Prostate gland (tissue), 2 donors: ENCODE measurements at regions not wholly inside any gene's neighbourhood (a gene's known extent, or its start where the extent isn't known, plus 50 kb on each side); places are given as distances from the start of the nearest gene placed in this dataset.

Experiments
- DNase-seq: peaks from one replicate; pipeline ENCODE4 v3.0.0-alpha.2; 2019; ENCODE audit warnings: low spot score
- H3K27ac ChIP-seq, 2 donors: fragments of 200-600 bp; sonication (generic); 2 replicates each; pipeline ENCODE4 v1.5.1; 2017 to 2019
- H3K27me3 ChIP-seq: fragments of 200-600 bp; sonication (generic); replicated peaks from 2 replicates; pipeline ENCODE4 v1.5.1; 2019; ENCODE audit not compliant: insufficient read depth
- H3K36me3 ChIP-seq, 2 donors: fragments of 200-600 bp; sonication (generic); 1 replicate in 1 of 2; 2 replicates in 1 of 2; pipeline versions ENCODE4 v1.5.1 to v1.8.1; 2017 to 2019
- H3K4me1 ChIP-seq: fragments of 200-600 bp; sonication (generic); replicated peaks from 2 replicates; pipeline ENCODE4 v1.5.1; 2019
- H3K4me3 ChIP-seq, 2 donors: fragments of 200-600 bp; sonication (generic); 2 replicates each; pipeline ENCODE4 v1.5.1; 2017 to 2019
- H3K9me3 ChIP-seq: fragments of 200-600 bp; sonication (generic); 2 replicates; pipeline ENCODE4 v1.5.1; 2017
- POLR2A ChIP-seq: fragments of 450-650 bp; IDR thresholded peaks from one replicate; pipeline ENCODE4 v1.6.1; 2016; ENCODE audit warnings: antibody characterized with exemption, mild to moderate bottlenecking
- POLR2AphosphoS5 ChIP-seq: sonication (generic); formaldehyde crosslinking; IDR thresholded peaks from one replicate; pipeline ENCODE4 v1.6.1; 2017; ENCODE audit warnings: antibody characterized with exemption
- WGBS: methylation state at CpG from one replicate; pipeline ENCODE4 v1.1.5; 2018; 5-methylcytosine and 5-hydroxymethylcytosine counted together
- intact Hi-C: fragments of 100-400 bp; cut with DNase I; formaldehyde crosslinking; loops from one replicate; pipeline ENCODE4 v1.14.2; 2022
- TF ChIP-seq, protein P1 (sequence below), 4 experiments: fragments of 200-600 bp in 2 of 4; fragments of 450-650 bp in 2 of 4; sonication (generic) in 2 of 4; IDR thresholded peaks; 1 replicate in 3 of 4; 2 replicates in 1 of 4; pipeline ENCODE4 v1.5.1; 2016 to 2019; ENCODE audit warnings: antibody characterized with exemption in 4 of 4, mild to moderate bottlenecking in 2 of 4, moderate library complexity in 2 of 4

DNA sequence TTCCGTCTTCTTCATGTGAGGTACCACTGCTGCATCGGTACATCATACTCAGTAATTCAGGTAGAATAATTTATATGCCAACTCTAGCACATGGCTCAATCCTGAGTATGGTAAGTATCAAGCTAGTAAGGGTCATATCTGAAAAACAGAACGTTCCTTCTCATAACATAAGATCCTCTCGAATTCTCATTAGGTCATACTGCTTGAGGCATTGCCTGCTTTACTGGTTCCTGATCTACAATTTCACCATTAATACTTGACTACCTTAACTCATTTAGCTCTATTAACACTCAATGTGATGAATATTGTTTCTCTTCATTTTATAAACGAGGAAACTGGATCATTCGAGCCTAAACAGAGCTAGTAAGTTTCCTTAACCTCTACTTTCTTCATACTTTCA, 871.6 kb downstream of the BRINP3 start:
- TF ChIP-seq POLR2A (no peak), POLR2AphosphoS5 (no peak)
- TF ChIP-seq, protein P1, sequence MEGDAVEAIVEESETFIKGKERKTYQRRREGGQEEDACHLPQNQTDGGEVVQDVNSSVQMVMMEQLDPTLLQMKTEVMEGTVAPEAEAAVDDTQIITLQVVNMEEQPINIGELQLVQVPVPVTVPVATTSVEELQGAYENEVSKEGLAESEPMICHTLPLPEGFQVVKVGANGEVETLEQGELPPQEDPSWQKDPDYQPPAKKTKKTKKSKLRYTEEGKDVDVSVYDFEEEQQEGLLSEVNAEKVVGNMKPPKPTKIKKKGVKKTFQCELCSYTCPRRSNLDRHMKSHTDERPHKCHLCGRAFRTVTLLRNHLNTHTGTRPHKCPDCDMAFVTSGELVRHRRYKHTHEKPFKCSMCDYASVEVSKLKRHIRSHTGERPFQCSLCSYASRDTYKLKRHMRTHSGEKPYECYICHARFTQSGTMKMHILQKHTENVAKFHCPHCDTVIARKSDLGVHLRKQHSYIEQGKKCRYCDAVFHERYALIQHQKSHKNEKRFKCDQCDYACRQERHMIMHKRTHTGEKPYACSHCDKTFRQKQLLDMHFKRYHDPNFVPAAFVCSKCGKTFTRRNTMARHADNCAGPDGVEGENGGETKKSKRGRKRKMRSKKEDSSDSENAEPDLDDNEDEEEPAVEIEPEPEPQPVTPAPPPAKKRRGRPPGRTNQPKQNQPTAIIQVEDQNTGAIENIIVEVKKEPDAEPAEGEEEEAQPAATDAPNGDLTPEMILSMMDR (IDR thresholded peaks at IDR 0.05) = no peak
- H3K4me1 ChIP-seq = no peaks in the 10 kb centered on the region
- no peak overlapping the region for H3K4me3 ChIP-seq
- no peak overlapping the region for H3K27ac ChIP-seq
- no peak for DNase-seq
- 79% methylated on average over 6 of the region's 6 CpGs for WGBS
- H3K36me3 ChIP-seq = no peaks in the 10 kb centered on the region
- H3K27me3 ChIP-seq = no peaks in the 10 kb centered on the region
- intact Hi-C loops = no loop called here
- H3K9me3 ChIP-seq = no peaks in the 10 kb centered on the region

DNA sequence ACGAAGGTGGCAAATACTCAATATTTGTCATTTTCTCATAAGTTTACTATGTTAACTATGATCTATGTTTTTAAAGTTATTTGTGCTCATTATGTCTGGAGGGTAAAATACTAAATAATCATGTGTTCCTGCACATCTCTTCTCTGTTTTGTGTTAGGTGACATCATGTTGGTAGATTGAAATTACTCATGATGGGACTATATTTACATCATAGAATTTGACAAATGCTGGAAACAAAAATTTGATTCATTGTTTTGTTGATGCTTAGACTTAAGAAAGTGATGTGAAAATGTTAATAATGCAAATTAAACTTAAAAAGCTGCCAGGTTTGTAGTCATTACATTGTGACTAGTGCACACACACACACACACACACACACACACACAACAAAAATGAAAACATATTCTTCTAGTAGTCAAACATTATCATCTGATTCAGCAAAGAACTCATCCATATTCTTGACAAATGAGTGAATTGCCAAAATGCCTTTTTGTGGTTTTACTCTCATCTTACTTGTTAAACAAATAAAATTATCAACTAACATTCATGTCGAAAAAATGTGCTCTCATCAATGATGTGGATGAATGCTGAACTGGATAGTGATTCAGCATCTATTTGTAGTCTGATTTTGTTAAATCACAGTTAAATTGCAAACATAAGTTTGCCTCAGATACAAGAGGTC, 870.7 kb downstream of the BRINP3 start:
- TF ChIP-seq, protein P1 (IDR thresholded peaks at IDR 0.05) = no peak
- TF ChIP-seq POLR2AphosphoS5 (no peak), POLR2A (no peak)
- WGBS = 63% methylated on average over 2 of the region's 2 CpGs
- intact Hi-C loops = no loop called here
- no peaks in the 10 kb centered on the region for H3K36me3 ChIP-seq
- H3K27ac ChIP-seq = no peak overlapping the region
- no peaks in the 10 kb centered on the region for H3K27me3 ChIP-seq
- no peaks in the 10 kb centered on the region for H3K9me3 ChIP-seq
- no peak for DNase-seq
- H3K4me1 ChIP-seq = no peaks in the 10 kb centered on the region
- no peak overlapping the region for H3K4me3 ChIP-seq

DNA sequence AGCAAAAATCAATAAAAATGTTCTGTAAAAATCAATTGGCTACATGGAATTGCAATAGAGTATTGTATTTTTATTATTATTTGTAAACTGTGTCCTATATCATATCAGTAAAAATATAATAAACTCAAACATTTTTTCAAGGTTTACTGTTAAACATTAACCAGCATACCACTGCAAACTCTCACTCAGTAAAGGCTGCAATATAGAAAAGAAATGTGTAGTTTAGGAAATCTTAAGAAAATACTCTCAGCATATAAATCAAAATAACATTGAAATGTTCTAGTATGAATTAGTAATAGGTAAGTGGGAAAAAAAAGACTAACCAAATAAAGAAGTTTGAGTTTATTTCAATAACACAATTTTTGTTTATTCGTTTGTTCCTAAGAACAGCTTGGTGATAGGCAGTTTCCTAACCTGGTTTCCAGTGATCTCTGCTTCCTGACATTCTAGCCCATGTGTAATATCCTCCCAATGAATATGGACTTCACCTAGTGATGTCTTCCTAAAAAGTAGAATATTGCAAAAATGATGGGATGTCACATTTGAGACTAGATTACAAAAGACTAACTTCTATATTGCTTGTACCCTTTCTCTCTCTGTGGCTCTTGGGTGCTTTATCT, 870.1 kb downstream of the BRINP3 start:
- no peaks in the 10 kb centered on the region for H3K36me3 ChIP-seq
- no peaks in the 10 kb centered on the region for H3K27me3 ChIP-seq
- WGBS = 80% methylated on average over 1 of the region's 1 CpG
- intact Hi-C loops = no loop called here
- no peaks in the 10 kb centered on the region for H3K9me3 ChIP-seq
- H3K4me1 ChIP-seq = no peaks in the 10 kb centered on the region
- H3K4me3 ChIP-seq = no peak overlapping the region
- TF ChIP-seq, protein P1 (IDR thresholded peaks at IDR 0.05) = no peak
- H3K27ac ChIP-seq = no peak overlapping the region
- DNase-seq = no peak

DNA sequence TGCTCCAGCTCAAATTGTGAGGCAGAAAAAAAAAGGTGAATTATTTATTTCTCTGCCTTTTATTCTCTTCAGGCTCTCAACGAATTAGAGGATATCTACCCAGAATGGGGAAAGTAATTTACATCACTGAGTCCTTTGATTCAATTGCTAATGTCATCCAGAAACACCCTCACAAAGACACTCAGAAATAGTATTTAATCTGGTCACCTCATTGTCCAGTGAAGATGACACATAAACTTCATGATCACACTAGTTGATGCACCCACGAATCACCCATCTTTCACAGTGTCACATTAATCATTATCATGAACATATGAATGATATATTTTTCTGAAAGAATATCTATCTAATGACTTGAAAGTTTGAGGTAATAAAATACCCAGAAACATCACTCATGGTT, 868.5 kb downstream of the BRINP3 start:
- no peak overlapping the region for H3K4me3 ChIP-seq
- H3K4me1 ChIP-seq = no peaks in the 10 kb centered on the region
- no peak for DNase-seq
- H3K9me3 ChIP-seq = no peaks in the 10 kb centered on the region
- no peaks in the 10 kb centered on the region for H3K36me3 ChIP-seq
- 74% methylated on average over 2 of the region's 2 CpGs for WGBS
- TF ChIP-seq, protein P1 (IDR thresholded peaks at IDR 0.05) = no peak
- TF ChIP-seq POLR2AphosphoS5 = no peak
- H3K27me3 ChIP-seq = no peaks in the 10 kb centered on the region
- no peak overlapping the region for H3K27ac ChIP-seq
- intact Hi-C loops = no loop called here

DNA sequence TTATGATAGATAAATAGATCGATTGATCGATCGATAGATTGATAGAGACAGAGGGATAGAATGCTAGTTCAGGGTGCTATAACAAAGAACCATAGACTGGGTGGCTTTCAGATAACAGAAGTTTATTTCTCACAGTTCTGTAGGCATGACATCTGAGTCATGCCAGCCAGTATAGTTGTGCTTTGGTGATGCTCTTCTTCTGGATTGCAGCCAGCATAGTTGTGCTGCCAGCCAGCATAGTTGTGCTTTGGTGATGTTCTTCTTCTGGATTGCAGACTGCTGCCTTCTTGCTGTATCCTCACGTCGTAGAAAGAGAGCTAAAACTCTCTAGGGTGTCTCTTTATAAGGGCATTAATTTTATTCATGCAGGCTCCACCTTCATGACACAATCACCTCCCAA, 860.8 kb downstream of the BRINP3 start:
- WGBS = 85% methylated on average over 5 of the region's 5 CpGs
- intact Hi-C loops = no loop called here
- Histone ChIP-seq H3K27me3 (no peaks in the 10 kb centered on the region), H3K4me1 (no peaks in the 10 kb centered on the region), H3K27ac (no peak overlapping the region), H3K36me3 (no peaks in the 10 kb centered on the region), H3K4me3 (no peak overlapping the region), H3K9me3 (no peaks in the 10 kb centered on the region)
- TF ChIP-seq POLR2AphosphoS5 (no peak), POLR2A (no peak)
- TF ChIP-seq, protein P1 (IDR thresholded peaks at IDR 0.05) = no peak
- DNase-seq = no peak
